ENCODE measurements at regions not wholly inside any gene's neighbourhood (a gene's known extent, or its start where the extent isn't known, plus 50 kb on each side); places are given as distances from the start of the nearest gene placed in this dataset.

DNA sequence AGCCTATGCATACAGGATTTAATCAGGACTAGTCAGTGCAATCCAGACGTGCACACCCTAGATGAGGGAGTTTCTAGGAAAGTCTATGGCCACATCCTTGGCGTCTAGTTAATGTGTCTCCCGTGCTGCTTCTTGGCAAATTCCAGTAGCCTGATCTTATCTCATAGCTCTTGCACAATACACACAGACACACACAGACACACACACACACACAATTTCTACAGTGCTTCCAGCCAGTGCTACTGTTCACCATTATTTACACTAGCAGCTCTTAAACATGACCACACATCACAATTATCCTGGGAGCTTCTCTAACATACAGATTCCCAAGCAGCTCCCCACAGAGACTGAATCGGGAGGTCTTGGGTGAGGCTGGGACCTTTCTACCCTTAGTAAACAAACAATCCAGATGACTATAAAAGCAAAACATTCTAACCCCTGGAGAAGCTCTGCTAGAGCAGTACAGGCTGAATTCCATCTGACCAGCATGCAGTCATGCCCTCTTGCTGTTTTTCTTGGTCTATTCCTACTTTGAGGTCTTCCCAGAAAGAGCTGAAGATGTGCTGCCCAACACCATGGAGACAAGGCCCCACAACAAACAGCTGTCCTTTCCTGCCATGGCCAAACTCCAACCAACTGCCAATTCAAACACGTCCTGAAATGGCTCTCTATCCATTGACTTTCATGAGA is 236.6 kb downstream of the DEPDC1B start (continued):
- no peak for TF ChIP-seq ZBTB7A (CRISPR knock-in tag; IDR thresholded peaks at IDR 0.05)
- TF ChIP-seq, protein P1, sequence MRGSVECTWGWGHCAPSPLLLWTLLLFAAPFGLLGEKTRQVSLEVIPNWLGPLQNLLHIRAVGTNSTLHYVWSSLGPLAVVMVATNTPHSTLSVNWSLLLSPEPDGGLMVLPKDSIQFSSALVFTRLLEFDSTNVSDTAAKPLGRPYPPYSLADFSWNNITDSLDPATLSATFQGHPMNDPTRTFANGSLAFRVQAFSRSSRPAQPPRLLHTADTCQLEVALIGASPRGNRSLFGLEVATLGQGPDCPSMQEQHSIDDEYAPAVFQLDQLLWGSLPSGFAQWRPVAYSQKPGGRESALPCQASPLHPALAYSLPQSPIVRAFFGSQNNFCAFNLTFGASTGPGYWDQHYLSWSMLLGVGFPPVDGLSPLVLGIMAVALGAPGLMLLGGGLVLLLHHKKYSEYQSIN (CRISPR knock-in tag; IDR thresholded peaks at IDR 0.05; ENCODE audit: borderline replicate concordance): no peak
- no peak for TF ChIP-seq ZNF326 (CRISPR knock-in tag; IDR thresholded peaks at IDR 0.05; ENCODE audit: borderline replicate concordance)
- TF ChIP-seq, protein P2, sequence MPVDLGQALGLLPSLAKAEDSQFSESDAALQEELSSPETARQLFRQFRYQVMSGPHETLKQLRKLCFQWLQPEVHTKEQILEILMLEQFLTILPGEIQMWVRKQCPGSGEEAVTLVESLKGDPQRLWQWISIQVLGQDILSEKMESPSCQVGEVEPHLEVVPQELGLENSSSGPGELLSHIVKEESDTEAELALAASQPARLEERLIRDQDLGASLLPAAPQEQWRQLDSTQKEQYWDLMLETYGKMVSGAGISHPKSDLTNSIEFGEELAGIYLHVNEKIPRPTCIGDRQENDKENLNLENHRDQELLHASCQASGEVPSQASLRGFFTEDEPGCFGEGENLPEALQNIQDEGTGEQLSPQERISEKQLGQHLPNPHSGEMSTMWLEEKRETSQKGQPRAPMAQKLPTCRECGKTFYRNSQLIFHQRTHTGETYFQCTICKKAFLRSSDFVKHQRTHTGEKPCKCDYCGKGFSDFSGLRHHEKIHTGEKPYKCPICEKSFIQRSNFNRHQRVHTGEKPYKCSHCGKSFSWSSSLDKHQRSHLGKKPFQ (CRISPR knock-in tag; IDR thresholded peaks at IDR 0.05; ENCODE audit: insufficient replicate concordance): no peak
- no peak for TF ChIP-seq ZNF775 (CRISPR knock-in tag; IDR thresholded peaks at IDR 0.05; ENCODE audit: borderline replicate concordance)
- TF ChIP-seq, protein P3, sequence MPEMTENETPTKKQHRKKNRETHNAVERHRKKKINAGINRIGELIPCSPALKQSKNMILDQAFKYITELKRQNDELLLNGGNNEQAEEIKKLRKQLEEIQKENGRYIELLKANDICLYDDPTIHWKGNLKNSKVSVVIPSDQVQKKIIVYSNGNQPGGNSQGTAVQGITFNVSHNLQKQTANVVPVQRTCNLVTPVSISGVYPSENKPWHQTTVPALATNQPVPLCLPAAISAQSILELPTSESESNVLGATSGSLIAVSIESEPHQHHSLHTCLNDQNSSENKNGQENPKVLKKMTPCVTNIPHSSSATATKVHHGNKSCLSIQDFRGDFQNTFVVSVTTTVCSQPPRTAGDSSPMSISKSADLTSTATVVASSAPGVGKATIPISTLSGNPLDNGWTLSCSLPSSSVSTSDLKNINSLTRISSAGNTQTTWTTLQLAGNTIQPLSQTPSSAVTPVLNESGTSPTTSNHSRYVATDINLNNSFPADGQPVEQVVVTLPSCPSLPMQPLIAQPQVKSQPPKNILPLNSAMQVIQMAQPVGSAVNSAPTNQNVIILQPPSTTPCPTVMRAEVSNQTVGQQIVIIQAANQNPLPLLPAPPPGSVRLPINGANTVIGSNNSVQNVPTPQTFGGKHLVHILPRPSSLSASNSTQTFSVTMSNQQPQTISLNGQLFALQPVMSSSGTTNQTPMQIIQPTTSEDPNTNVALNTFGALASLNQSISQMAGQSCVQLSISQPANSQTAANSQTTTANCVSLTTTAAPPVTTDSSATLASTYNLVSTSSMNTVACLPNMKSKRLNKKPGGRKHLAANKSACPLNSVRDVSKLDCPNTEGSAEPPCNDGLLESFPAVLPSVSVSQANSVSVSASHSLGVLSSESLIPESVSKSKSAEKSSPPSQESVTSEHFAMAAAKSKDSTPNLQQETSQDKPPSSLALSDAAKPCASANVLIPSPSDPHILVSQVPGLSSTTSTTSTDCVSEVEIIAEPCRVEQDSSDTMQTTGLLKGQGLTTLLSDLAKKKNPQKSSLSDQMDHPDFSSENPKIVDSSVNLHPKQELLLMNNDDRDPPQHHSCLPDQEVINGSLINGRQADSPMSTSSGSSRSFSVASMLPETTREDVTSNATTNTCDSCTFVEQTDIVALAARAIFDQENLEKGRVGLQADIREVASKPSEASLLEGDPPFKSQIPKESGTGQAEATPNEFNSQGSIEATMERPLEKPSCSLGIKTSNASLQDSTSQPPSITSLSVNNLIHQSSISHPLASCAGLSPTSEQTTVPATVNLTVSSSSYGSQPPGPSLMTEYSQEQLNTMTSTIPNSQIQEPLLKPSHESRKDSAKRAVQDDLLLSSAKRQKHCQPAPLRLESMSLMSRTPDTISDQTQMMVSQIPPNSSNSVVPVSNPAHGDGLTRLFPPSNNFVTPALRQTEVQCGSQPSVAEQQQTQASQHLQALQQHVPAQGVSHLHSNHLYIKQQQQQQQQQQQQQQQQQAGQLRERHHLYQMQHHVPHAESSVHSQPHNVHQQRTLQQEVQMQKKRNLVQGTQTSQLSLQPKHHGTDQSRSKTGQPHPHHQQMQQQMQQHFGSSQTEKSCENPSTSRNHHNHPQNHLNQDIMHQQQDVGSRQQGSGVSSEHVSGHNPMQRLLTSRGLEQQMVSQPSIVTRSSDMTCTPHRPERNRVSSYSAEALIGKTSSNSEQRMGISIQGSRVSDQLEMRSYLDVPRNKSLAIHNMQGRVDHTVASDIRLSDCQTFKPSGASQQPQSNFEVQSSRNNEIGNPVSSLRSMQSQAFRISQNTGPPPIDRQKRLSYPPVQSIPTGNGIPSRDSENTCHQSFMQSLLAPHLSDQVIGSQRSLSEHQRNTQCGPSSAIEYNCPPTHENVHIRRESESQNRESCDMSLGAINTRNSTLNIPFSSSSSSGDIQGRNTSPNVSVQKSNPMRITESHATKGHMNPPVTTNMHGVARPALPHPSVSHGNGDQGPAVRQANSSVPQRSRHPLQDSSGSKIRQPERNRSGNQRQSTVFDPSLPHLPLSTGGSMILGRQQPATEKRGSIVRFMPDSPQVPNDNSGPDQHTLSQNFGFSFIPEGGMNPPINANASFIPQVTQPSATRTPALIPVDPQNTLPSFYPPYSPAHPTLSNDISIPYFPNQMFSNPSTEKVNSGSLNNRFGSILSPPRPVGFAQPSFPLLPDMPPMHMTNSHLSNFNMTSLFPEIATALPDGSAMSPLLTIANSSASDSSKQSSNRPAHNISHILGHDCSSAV (CRISPR knock-in tag; IDR thresholded peaks at IDR 0.05; ENCODE audit: borderline replicate concordance): no peak
- no peak; the same call in 1 of the 2 replicates for TF ChIP-seq THAP11 (CRISPR knock-in tag; IDR thresholded peaks at IDR 0.05)
- peak; percentile 13; the same call in 1 of the 2 replicates for TF ChIP-seq ZFX (CRISPR knock-in tag; IDR thresholded peaks at IDR 0.05; ENCODE audit: low read depth)
- TF ChIP-seq NFE2 (CRISPR knock-in tag; IDR thresholded peaks at IDR 0.05): no peak
- TF ChIP-seq ZNF816 (CRISPR knock-in tag; IDR thresholded peaks at IDR 0.05; ENCODE audit: borderline replicate concordance): no peak
- TF ChIP-seq, protein P4, sequence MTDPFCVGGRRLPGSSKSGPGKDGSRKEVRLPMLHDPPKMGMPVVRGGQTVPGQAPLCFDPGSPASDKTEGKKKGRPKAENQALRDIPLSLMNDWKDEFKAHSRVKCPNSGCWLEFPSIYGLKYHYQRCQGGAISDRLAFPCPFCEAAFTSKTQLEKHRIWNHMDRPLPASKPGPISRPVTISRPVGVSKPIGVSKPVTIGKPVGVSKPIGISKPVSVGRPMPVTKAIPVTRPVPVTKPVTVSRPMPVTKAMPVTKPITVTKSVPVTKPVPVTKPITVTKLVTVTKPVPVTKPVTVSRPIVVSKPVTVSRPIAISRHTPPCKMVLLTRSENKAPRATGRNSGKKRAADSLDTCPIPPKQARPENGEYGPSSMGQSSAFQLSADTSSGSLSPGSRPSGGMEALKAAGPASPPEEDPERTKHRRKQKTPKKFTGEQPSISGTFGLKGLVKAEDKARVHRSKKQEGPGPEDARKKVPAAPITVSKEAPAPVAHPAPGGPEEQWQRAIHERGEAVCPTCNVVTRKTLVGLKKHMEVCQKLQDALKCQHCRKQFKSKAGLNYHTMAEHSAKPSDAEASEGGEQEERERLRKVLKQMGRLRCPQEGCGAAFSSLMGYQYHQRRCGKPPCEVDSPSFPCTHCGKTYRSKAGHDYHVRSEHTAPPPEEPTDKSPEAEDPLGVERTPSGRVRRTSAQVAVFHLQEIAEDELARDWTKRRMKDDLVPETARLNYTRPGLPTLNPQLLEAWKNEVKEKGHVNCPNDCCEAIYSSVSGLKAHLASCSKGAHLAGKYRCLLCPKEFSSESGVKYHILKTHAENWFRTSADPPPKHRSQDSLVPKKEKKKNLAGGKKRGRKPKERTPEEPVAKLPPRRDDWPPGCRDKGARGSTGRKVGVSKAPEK (CRISPR knock-in tag; IDR thresholded peaks at IDR 0.05; ENCODE audit: borderline replicate concordance): no peak
- no peak for TF ChIP-seq ZBTB38 (CRISPR knock-in tag; IDR thresholded peaks at IDR 0.05)
- TF ChIP-seq, protein P5, sequence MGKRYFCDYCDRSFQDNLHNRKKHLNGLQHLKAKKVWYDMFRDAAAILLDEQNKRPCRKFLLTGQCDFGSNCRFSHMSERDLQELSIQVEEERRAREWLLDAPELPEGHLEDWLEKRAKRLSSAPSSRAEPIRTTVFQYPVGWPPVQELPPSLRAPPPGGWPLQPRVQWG (CRISPR knock-in tag; IDR thresholded peaks at IDR 0.05; ENCODE audit: borderline replicate concordance, low read depth): no peak
- TF ChIP-seq RARG (CRISPR knock-in tag; IDR thresholded peaks at IDR 0.05; ENCODE audit: low read depth): no peak
